ENCODE measurements at regions not wholly inside any gene's neighbourhood (a gene's known extent, or its start where the extent isn't known, plus 50 kb on each side); places are given as distances from the start of the nearest gene placed in this dataset.

GRCh38 chr6:4480788-4481735, 295.1 kb upstream of the CDYL start:
- no peak overlapping the region for H3K27ac ChIP-seq (ENCODE audit: low read depth, low read length, poor library complexity, severe bottlenecking)
- H3K4me2 ChIP-seq (ENCODE audit: low read length) = no peak overlapping the region
- DNase-seq (ENCODE audit: low spot score) = no peak
- ChIA-PET CTCF (ENCODE audit: unreplicated experiment) (no interaction called here), POLR2A (interaction anchor here (0.6 kb wide), 1 partner anchor 338 kb away, joined by 3 read pairs; no protein-coding TSS in a partner anchor)
- TF ChIP-seq EZH2phosphoT487 (IDR thresholded peaks at IDR 0.05; ENCODE audit: borderline replicate concordance, low read depth, low read length) = no peak
- TF ChIP-seq, protein P1, sequence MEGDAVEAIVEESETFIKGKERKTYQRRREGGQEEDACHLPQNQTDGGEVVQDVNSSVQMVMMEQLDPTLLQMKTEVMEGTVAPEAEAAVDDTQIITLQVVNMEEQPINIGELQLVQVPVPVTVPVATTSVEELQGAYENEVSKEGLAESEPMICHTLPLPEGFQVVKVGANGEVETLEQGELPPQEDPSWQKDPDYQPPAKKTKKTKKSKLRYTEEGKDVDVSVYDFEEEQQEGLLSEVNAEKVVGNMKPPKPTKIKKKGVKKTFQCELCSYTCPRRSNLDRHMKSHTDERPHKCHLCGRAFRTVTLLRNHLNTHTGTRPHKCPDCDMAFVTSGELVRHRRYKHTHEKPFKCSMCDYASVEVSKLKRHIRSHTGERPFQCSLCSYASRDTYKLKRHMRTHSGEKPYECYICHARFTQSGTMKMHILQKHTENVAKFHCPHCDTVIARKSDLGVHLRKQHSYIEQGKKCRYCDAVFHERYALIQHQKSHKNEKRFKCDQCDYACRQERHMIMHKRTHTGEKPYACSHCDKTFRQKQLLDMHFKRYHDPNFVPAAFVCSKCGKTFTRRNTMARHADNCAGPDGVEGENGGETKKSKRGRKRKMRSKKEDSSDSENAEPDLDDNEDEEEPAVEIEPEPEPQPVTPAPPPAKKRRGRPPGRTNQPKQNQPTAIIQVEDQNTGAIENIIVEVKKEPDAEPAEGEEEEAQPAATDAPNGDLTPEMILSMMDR (conservative IDR thresholded peaks at IDR 0.05; ENCODE audit: low read length) = no peak
- no peaks in the 10 kb centered on the region for H3K4me1 ChIP-seq (ENCODE audit: insufficient read depth, low read length, poor library complexity, severe bottlenecking)
- H3K4me3 ChIP-seq (ENCODE audit: low read depth, low read length, poor library complexity, severe bottlenecking) = no peak overlapping the region
- BruUV-seq (replicated peaks) = no TSS peak
- no peaks in the 10 kb centered on the region for H3K36me3 ChIP-seq (ENCODE audit: insufficient read depth, low read length)
- intact Hi-C loops (cut with micrococcal nuclease; ENCODE audit: unreplicated experiment) = no loop called here
- no peaks in the 10 kb centered on the region for H3K9me3 ChIP-seq (ENCODE audit: low read length)
- H3K79me2 ChIP-seq (ENCODE audit: insufficient read depth, low read depth, low read length) = no peaks in the 10 kb centered on the region
- no peaks in the 10 kb centered on the region for H4K20me1 ChIP-seq (ENCODE audit: insufficient read depth, low read length)
- H2AFZ ChIP-seq (ENCODE audit: low read length) = no peak overlapping the region
- H3K9me2 ChIP-seq (ENCODE audit: insufficient read depth, low read length) = no peaks in the 10 kb centered on the region

- Histone ChIP-seq H3K4me2 (ENCODE audit: low read length) (no peak overlapping the region), H3K36me3 (ENCODE audit: insufficient read depth, low read length) (no peaks in the 10 kb centered on the region), H3K9me2 (ENCODE audit: insufficient read depth, low read length) (no peaks in the 10 kb centered on the region), H3K79me2 (ENCODE audit: insufficient read depth, low read depth, low read length) (no peaks in the 10 kb centered on the region), H4K20me1 (ENCODE audit: insufficient read depth, low read length) (no peaks in the 10 kb centered on the region), H3K9me3 (ENCODE audit: low read length) (no peaks in the 10 kb centered on the region), H3K4me3 (ENCODE audit: low read depth, low read length, poor library complexity, severe bottlenecking) (no peak overlapping the region), H3K27ac (ENCODE audit: low read depth, low read length, poor library complexity, severe bottlenecking) (no peak overlapping the region), H3K4me1 (ENCODE audit: insufficient read depth, low read length, poor library complexity, severe bottlenecking) (no peaks in the 10 kb centered on the region), H2AFZ (ENCODE audit: low read length) (no peak overlapping the region)
- TF ChIP-seq, protein P1 (conservative IDR thresholded peaks at IDR 0.05; ENCODE audit: low read length) = no peak
- TF ChIP-seq EZH2phosphoT487 (IDR thresholded peaks at IDR 0.05; ENCODE audit: borderline replicate concordance, low read depth, low read length) = no peak
- intact Hi-C loops (cut with micrococcal nuclease; ENCODE audit: unreplicated experiment) = no loop called here
- no TSS peak for BruUV-seq (replicated peaks)
- CTCF ChIA-PET (ENCODE audit: unreplicated experiment) = no interaction called here
- DNase-seq (ENCODE audit: low spot score) = no peak
- POLR2A ChIA-PET = no interaction called here
Observed at GRCh38 chr6:4478098-4478497, 298.1 kb upstream of the CDYL start.

DNA sequence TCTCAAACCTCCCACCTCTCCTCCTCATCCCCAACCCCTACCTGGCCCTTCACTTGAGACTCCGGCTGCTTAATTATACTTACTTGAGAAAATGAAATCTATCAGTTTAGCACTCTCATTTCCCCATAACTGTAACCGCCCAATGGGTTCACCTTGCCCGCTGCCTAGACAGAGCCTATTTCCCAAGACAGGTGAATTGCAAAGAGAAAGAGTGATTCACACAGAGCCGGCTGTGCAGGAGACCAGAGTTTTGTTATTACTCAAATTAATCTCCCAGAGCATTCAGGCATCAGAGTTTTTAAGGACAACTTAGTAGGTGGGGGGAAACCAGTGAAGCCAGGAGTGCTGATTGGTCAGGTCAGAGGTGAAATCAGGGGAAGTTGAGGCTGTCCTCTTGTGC, 301.4 kb upstream of the CDYL start:
- no peak for DNase-seq (ENCODE audit: low spot score)
- Histone ChIP-seq H3K9me3 (ENCODE audit: low read length) (no peaks in the 10 kb centered on the region), H3K4me2 (ENCODE audit: low read length) (no peak overlapping the region), H3K79me2 (ENCODE audit: insufficient read depth, low read depth, low read length) (no peaks in the 10 kb centered on the region), H3K27ac (ENCODE audit: low read depth, low read length, poor library complexity, severe bottlenecking) (no peak overlapping the region), H3K4me3 (ENCODE audit: low read depth, low read length, poor library complexity, severe bottlenecking) (no peak overlapping the region), H3K36me3 (ENCODE audit: insufficient read depth, low read length) (no peaks in the 10 kb centered on the region), H2AFZ (ENCODE audit: low read length) (no peak overlapping the region), H3K9me2 (ENCODE audit: insufficient read depth, low read length) (no peaks in the 10 kb centered on the region), H3K4me1 (ENCODE audit: insufficient read depth, low read length, poor library complexity, severe bottlenecking) (no peaks in the 10 kb centered on the region), H4K20me1 (ENCODE audit: insufficient read depth, low read length) (no peaks in the 10 kb centered on the region)
- intact Hi-C loops (cut with micrococcal nuclease; ENCODE audit: unreplicated experiment) = no loop called here
- ChIA-PET POLR2A (no interaction called here), CTCF (ENCODE audit: unreplicated experiment) (no interaction called here)
- BruUV-seq (replicated peaks) = no TSS peak
- TF ChIP-seq EZH2phosphoT487 (IDR thresholded peaks at IDR 0.05; ENCODE audit: borderline replicate concordance, low read depth, low read length) = no peak
- TF ChIP-seq, protein P1 (conservative IDR thresholded peaks at IDR 0.05; ENCODE audit: low read length) = no peak
